NCI-H446 treated with DMSO at 0.1 percent for 48 hours (cell line): ENCODE measurements at regions not wholly inside any gene's neighbourhood (a gene's known extent, or its start where the extent isn't known, plus 50 kb on each side); places are given as distances from the start of the nearest gene placed in this dataset.

Experiments
- DNase-seq: peaks from one replicate; lab custom pipeline; 2025; lab: John Stamatoyannopoulos, UW

DNA sequence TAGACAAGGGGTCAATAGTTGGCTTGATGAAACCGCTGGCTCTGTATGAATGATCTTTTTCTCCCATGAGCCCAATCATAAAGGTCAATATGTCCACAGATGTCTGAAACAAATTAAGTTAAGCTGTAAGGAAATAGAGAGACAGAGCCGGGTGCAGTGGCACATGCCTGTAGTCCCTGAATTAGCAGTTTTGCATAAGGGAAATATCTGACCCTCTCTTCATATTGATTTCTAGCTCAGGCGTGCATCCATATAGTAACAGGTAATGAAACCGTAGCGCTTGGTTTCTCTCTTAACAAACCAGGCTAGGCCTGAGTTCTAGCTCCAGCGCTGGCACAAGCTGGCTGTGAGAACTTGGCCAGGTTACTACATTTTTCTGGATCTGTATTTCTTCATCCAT, 118.1 kb upstream of the ERCC6L2 start:
- DNase-seq: no peak

DNA sequence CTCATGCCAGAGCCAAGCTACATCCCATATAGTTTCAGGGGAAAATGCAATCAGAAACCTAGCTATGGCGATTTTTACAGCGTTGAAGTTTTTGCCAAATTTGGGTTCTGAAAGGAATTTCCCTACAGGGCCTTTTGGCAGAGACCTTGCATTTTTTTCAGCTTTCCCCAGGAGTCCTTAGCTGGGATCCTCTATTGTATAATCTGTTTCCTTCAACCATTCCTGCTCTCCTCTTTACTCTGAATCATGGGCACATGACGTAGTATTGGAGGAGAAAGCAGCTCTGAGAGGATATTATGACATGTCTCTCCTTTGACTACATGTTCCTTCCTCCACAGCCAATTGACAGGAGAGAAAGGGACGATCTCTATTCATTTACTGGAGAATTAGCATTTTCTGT, 118.5 kb upstream of the ERCC6L2 start:
- no peak for DNase-seq

DNA sequence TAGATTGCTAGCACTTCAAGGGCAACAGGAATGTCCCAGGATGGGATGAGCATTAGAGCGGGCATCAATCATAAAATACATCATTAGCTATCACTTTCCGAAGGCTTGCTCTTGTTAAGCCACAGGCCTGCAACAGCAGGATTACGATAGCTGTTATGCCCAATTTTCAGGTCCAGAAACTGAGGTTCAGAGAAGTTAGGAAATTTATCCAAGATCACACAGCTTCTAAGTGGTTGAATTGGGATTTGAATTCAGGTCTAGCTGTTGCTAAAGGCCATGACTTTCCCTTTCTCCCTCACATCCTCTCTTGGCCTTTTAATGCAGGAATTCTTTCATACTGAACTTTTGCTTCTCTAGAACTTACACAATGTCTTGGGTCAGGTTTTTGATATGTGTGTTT, 119.4 kb upstream of the ERCC6L2 start:
- no peak for DNase-seq

DNA sequence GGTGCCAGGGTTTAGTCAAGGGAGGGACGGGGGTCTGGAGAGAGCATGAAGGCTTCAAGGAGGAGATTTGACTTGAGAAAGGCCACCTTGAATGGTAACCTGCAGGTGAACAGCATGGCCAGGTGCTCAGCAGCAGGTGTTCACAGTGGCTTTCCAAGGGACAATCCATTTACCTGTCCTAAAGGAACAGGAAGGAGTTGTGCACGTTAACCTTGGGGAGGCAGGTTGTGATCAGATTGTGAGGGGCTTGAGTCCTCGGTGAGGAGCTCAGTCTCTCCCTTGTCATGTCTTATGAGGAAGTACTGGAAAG, 120.1 kb upstream of the ERCC6L2 start:
- no peak for DNase-seq

DNA sequence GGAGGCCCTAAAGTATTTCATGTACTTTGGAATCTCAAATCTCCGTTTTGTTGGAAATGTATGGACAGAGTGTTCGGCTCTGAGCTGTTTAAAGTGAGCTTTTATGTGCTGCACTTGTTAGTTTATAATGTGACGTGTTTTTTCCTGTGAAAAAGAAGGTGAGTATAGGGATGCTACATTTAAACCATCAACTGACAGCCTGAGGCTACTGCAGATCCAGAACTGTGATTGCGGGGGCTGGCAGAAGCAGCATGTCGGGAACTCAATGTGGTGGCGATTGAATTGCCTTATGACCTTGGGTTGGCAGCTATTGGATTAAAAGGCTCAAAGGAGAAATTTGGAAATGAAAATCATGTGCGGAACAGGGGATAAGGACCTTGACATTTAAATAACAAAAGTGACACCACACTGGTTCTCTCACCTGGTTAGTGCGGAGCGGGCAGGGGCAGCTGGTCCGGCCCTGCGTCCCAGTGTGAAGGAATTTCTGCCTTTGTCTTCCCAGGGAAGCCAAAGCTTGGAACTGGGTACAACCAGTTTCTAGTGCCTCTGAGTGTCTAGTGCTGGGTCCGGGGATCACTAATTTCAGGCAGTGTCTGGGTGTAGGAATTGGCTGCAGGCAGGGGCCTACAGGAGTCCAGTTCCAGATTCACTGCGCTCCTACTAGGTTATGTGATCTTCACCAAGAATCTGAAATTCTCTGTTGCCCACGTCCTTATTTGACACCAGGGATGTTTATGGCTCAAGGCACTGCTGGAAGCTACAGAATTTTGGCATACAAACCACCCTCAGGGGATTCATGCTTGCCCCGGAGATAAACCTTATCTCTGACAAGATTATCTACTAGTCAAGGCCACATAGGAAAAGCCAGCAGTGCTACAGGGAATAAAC, 120.7 kb upstream of the ERCC6L2 start:
- DNase-seq: no peak

DNA sequence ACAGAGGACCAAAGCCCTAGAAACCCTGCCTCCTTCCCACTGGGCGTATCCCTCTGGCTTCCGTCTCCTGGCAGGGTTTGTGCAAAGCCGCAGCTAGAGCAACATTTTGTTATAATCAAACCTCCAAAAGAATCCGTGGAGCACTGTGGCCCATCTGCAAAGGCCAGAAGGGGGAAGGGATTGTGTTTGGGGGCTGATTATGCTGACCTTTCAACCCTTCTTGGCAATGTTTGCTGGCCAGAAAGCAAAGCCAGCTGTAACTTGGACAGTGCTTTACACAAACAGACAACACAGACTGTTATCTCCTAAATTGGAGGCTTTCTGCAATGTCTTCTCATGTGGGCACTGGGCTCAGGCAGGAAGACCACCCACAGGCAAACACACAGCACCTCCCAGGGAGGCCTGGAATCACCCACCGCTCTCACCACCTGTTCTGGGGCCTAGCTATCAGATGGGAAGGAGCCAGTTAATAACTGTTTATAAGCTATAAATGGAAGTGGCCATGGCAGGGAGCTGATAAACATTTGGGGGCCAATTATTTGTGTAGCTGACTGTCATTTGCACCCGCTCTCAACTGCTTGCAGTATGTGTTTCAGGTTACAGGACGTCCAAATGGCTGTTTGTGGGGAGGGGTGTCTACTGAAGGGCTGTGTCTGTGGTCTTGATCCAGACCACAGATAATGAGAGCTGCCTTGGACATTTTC, 121.6 kb upstream of the ERCC6L2 start:
- DNase-seq: no peak

DNA sequence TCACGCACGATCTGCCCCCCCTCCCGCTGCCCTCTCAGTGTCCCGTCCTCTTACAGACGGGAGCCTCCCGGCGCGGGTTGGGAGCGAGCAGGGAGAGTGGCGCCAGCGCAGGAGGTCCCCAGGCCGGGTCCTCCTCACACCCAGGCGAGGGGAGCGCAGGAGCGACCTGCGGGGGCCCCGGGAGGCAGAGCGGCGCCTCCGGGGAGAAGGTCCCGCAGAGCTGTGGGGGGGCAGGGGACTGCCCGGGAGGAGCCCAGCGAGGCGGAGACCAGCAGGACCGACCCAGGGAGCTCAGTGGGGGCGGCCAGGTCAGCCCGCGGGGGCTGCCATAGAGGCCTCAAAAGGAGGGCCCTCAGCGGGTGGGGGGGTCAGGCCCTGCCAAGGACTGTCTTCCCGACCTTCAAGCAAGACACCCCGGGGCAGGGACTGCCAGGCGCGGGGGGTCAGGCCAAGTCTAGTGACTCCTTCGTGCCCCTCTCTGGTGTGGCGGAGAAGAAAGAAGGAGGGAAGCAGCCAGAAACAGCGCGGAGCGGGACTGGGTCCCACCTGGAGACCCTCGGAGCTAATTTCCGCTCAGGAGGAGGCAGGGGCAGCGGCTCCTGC, 123.3 kb upstream of the ERCC6L2 start:
- no peak for DNase-seq

DNA sequence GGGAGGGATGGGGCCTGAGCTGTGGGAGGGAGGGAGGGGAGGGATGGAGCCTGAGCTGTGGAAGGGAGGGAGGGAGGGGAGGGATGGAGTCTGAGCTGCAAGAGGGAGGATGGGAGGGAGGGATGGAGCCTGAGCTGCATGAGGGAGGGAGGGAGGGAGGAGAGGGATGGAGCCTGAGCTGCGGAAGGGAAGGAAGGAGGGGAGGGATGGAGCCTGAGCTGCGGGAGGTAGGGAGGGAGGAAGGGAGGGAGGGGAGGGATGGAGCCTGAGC, 124.0 kb upstream of the ERCC6L2 start:
- DNase-seq: no peak

DNA sequence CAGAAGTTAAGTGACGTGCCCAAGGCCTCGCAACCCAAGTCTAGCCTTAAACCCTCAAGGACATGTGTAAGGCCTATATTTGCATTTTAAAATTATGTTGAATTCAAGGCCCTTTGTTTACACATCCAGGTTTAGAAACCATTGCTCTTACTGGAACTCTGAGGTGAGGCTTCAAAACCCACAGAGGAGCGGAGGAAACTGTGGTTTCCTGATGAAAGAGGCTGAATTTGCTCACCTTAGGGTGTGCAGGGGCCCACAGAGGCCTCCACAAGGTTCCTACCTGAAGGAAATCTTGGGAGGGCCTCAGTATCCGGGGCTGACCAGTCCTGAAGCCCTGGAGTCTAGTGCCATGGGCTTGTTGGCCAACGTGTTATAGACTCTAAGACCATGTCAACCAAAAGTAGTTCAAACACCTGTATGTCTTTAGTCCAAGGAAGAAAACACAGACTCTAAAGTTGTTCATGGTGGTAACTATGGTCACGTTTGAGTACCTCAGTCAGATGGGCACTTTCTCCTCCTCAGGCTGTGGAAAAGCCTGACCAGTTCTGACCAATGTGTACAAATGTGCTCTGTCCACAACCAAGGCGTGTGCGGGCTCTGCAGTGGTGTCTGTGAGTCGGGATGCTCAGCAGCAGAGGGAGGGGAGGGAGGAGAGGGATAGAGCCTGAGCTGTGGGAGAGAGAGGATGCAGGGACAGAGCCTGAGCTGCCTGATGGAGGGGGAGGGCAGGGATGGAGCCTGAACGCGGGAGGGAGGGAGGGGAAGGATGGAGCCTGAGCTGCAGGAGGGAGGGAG, 124.6 kb upstream of the ERCC6L2 start:
- no peak for DNase-seq

DNA sequence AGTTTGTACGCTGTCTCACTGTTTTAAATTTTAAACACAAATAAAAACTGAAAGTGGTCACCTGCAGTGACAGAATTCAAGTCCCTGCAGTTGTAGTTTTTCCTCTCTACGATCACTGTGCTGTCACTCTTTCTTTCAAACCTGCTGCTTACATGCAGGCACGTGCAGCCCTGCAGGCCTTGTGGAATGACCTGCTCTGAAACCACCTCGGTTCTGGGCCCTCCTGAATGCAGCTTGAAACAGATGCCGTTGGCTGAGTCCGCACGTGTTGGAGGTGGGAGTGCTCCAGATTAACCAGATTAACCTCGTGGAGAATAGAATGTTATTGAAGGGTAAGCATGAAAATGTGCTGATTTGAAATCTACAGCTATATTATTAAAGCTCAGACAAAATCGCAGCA, 126.0 kb upstream of the ERCC6L2 start:
- no peak for DNase-seq

DNA sequence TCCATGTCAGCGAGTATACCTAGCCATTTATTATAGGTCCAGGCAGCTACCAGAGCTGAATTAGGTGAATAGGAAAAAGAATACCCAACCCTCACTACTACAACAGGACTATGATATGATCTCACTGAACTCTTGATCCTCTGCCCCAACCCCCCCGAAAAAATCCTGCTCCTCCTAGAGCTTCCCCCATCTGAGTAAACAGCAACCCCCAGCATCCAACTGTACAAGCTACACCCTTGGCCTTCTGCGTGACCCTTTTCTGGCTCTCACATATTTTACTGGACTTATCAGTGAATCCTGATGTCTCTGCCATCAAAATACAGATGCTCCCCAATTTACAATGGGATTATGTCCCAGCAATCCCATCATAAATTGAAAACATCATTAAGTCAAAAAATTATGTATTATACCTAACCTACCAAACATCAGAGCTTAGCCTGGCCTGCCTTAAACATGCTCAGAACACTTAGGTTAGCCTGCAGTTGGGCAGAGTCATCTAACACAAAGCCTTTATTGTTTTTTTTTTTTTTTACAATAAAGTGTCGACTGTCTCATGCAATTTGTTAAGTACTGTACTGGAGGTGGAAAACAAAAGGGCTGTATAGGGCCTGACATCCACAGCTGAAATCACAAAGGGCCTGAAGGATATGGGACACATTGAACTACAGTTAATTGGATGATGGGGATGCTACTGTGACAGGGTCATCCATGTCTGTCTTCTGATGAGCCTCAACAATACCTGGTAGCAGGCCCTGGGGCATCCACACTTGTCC, 128.9 kb upstream of the ERCC6L2 start:
- DNase-seq: no peak

DNA sequence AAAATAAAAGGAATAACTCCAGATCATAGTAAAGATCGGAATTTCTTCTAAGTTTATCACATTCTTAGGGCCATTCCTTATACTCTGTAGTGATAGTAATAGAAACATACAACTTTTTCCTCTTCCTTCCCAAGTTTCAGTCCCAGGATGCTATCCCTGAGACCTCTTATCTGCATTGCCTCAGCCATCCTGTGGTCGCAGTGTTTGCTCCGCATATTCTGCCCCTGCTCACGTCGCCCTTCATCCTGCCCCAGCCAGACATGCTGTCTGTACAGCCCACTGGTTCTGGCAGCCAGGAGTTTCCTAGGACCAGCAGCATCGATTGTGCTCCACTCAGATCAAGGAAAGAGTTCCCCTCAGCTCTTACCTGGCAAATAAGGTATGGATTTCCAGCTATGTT, 132.7 kb upstream of the ERCC6L2 start:
- DNase-seq: no peak

DNA sequence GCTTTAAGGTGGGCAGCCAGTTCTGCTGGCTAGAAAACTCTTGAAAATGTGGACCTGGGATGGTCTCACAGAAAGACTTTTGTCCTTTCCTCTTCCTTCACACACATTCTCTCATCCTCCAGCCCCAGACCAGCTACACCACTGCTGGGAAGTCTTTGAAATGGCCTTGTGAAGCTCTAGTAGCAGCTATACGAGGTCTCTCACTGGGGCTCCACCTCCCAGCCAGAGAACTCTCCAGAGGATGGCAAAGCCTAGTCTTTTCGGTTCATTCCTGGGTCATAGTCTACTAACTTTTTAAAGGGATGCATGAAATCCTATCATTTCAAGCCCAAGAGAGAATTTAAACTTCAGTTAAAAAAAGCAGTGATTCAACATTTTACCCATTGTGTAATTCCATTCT, 133.9 kb upstream of the ERCC6L2 start:
- DNase-seq: no peak

DNA sequence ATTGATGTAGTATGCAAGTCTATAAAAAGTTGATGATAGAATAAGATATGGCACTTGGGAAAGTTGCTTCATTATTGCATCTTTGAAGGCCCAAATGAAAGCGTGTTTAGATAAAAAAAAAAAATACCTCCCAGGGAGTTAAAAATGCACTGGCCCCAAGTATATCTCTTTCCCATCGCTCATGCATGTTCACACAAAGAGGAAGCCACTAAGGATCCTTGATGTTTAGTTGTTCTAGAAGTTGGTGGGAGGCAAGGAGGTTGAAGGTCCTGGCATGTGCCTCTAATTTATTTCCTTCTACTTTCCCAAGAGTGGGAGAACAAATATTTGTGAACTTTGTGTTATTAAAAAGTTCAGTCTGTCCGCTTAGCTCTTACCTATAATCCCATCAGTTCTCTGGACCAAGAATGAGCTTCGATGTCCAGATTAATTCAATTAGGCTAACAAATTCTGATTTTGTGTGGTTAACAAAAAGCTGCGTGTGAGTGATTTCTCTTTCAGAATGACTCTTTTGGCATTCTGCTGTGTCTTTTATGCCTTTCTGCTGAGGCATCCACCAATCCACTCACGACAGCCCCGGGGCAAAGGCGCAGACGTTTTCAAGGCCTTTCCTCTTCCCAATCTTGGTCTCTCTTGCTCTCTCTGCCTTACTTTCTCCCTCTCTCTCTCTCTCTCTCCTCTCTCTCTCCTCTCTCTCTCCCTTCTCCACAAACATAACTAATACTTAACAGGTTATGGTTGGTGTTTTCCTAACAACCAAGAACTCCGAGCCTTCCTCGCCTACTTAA, 135.1 kb upstream of the ERCC6L2 start:
- no peak for DNase-seq

DNA sequence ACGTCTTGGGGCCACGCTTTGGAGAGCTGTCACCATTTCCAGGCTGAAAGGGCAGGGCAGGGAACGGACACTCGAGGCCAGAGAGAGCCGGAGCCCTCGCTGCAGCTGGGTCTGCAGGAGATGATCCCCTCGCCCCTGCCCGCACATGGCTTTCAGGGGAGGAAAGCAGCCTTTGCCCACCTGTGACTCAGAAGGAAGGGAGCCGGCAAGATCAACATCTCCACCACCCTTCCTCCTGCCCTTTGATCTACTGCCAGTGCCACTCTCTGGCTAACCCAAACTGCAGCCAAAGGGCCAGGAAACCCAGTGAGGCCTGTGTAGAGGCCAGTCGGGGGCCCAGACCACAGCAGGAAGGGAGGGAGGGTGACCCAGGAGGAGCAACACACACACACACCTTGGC, 137.1 kb upstream of the ERCC6L2 start:
- DNase-seq: no peak

DNA sequence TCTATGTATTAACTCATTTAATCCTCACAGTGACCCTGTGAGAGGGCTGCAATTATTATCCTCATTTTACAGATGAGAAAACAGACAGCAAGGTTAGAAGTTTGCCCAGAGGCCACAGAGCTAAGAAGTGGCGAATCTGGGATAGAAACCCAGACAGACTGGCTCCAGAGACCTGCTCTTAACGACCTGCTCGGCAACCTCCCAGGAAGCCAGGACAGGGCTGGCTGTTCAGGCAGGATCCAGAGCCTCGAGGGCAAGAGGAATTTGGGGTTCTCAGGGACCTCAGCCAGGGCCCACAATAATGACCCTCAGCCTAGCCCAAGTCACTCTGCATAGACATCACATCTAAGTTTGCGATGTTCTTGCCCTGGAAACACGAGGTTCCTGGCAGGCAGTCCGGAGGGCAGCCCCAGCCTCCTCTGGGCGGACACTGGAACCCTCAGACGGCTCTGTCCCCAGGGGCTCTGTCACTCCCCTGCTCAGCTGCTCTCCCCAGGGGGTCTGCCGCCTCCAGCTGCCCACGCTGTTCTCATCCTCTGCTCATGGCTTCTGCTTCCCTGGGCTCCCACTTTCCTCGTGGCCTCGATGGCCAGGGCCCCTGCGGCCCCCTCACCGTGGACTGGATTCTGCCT, 138.5 kb upstream of the ERCC6L2 start:
- DNase-seq: no peak

DNA sequence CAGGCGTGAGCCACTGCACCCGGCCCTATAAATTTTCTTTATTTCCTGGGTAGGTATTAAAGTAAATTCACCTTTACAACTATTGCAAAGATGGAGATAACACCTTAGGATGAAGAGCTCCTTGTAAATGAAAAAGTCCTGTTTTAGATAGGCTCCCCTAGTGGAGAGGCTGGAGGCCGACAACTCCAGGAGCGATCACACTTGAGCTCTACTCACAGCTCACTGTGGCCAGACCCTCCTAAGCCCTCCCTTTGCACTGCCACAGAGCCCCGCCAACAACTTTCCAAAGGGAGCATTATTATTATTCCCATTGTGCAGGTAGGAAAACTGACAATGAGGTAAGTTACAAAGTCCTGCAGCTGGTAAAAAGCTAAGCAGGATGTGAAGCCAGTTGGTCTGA, 139.1 kb upstream of the ERCC6L2 start:
- DNase-seq: no peak

DNA sequence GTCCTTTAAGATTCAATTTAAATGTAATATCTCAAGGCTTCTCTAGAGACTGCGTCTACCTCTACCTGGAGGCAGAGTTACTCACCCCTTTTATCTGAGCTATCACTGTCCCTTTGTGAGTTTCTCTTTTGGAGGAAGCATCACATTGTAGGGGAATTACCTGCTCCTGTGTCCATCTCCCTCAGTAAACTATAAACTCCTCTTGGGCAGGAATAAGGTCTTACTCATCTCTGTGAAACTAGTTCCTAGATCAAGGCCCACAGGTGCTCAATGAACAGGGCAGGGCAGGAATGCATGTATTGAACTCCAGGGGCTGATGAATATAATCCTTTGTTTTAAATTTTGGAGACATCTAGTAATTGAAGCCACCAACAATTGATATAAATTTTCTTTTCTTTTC, 139.8 kb upstream of the ERCC6L2 start:
- DNase-seq: no peak

DNA sequence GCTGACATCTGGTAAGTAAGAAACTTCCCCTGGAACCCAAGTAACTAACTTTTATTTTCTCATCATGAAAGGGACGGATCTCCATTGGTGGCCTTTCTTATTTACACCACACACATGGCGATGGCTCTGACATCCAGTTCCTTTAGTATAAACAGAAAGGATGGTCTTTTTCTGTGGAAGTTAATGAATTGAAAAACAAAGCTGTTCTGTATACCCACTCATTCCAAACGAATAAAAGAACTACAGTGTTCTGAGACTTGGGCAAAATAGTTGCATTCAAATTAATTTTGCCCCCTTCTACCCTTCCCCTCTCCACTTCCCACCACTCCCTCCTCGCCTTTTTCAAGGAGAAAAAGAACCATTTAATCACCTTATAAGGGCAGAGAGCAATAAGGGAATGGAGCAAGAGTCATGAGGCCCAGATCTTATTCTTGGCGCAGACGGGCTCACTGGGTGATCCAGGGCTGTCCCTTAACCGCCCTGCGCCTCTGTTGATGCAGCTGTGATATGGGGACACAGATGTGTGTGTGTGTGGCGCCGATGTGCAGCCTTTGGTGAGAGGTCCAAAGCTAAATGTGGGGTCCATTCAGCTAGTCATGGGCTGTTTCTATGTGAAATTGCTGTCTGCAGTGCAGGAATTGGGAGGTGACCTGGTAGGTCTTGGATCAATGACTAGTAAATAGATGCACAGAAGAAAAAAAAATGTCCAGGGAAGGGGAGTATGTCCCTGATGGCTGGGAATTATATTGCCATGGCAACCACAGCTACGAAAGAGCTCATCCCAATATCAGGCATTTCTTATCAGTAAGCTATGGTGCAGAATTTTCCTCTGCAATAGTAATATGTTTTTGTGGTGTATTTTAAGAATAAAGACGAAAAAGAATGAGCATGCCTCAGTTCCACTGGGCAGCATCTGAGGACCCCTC, 141.5 kb upstream of the ERCC6L2 start:
- no peak for DNase-seq
